ENCODE measurements at regions not wholly inside any gene's neighbourhood (a gene's known extent, or its start where the extent isn't known, plus 50 kb on each side); places are given as distances from the start of the nearest gene placed in this dataset.
"Not testable (repeated sequence)": the region's sequence is repeated elsewhere in the genome, so short reads cannot be mapped to it uniquely, and the experiment has no call there.

- no peak for DNase-seq
Observed at GRCh38 chr3:177249203-177249602, 51.9 kb upstream of the TBL1XR1 start.

GRCh38 chr3:177250151-177250550, 52.9 kb upstream of the TBL1XR1 start:
- DNase-seq, result no peak

- DNase-seq, result no peak
Observed at GRCh38 chr3:177251755-177252154, 54.5 kb upstream of the TBL1XR1 start.

GRCh38 chr3:177257006-177257405, 59.7 kb upstream of the TBL1XR1 start:
- no peak for DNase-seq

GRCh38 chr3:177257625-177258024, 60.3 kb upstream of the TBL1XR1 start:
- no peak for DNase-seq

GRCh38 chr3:177262396-177262795, 65.1 kb upstream of the TBL1XR1 start:
- no peak for DNase-seq

GRCh38 chr3:177263615-177264368, 66.5 kb upstream of the TBL1XR1 start:
- no peak for DNase-seq

- not testable (repeated sequence) for DNase-seq
Observed at GRCh38 chr3:177271811-177272501, 74.7 kb upstream of the TBL1XR1 start.

- DNase-seq, result no peak
Observed at GRCh38 chr3:177278016-177278415, 80.7 kb upstream of the TBL1XR1 start.

GRCh38 chr3:177279118-177279815, 82.0 kb upstream of the TBL1XR1 start:
- DNase-seq, result no peak

- DNase-seq, result no peak
Observed at GRCh38 chr3:177281292-177282118, 84.2 kb upstream of the TBL1XR1 start.

GRCh38 chr3:177282119-177282655, 84.9 kb upstream of the TBL1XR1 start:
- DNase-seq, result no peak

- DNase-seq, result no peak
Observed at GRCh38 chr3:177283983-177284382, 86.7 kb upstream of the TBL1XR1 start.

GRCh38 chr3:177284383-177284881, 87.2 kb upstream of the TBL1XR1 start:
- no peak for DNase-seq

GRCh38 chr3:177286034-177286433, 88.8 kb upstream of the TBL1XR1 start:
- DNase-seq, result no peak

- no peak for DNase-seq
Observed at GRCh38 chr3:177287231-177287630, 89.9 kb upstream of the TBL1XR1 start.

GRCh38 chr3:177290633-177291032, 93.4 kb upstream of the TBL1XR1 start:
- no peak for DNase-seq

GRCh38 chr3:177294221-177294620, 96.9 kb upstream of the TBL1XR1 start:
- DNase-seq, result no peak

- DNase-seq, result no peak
Observed at GRCh38 chr3:177295116-177295515, 97.8 kb upstream of the TBL1XR1 start.

- DNase-seq, result no peak
Observed at GRCh38 chr3:177299250-177299649, 102.0 kb upstream of the TBL1XR1 start.

GRCh38 chr3:177300039-177300833, 103.0 kb upstream of the TBL1XR1 start:
- DNase-seq, result no peak

GRCh38 chr3:177300842-177301241, 103.6 kb upstream of the TBL1XR1 start:
- no peak for DNase-seq

All from activated CD4-positive, CD25-positive, alpha-beta regulatory T cell (primary cell).